Adrenal gland (tissue), 5 donors: ENCODE measurements at regions not wholly inside any gene's neighbourhood (a gene's known extent, or its start where the extent isn't known, plus 50 kb on each side); places are given as distances from the start of the nearest gene placed in this dataset.

ENCODE experiments used
- CTCF ChIP-seq, 6 experiments: fragments of 450-650 bp in 4 of 6; fragments of 200-600 bp in 2 of 6; sonication (generic) in 1 of 6; IDR thresholded peaks; 1 replicate in 5 of 6; 2 replicates in 1 of 6; pipeline versions ENCODE4 v1.5.1 to v1.8.0; 2016 to 2021; ENCODE audit warnings: antibody characterized with exemption in 6 of 6, mild to moderate bottlenecking in 2 of 6, moderate library complexity in 1 of 6
- POLR2A ChIP-seq, 2 donors: fragments of 450-650 bp; IDR thresholded peaks; one replicate each; pipeline ENCODE4 v1.6.1; 2017; ENCODE audit warnings: antibody characterized with exemption in 2 of 2, mild to moderate bottlenecking in 2 of 2, moderate library complexity in 1 of 2
- donor health status: DM: no; HTN: no; CAD: no.

- no peak for TF ChIP-seq CTCF (IDR thresholded peaks at IDR 0.05)
- TF ChIP-seq POLR2A (IDR thresholded peaks at IDR 0.05), result no peak
Measured at GRCh38 chr5:155728857-155729683, 597.9 kb upstream of the SGCD start.
